Nephron progenitor cell (in vitro differentiated cells): ENCODE measurements at regions not wholly inside any gene's neighbourhood (a gene's known extent, or its start where the extent isn't known, plus 50 kb on each side); places are given as distances from the start of the nearest gene placed in this dataset.

Source experiments
- DNase-seq: peaks from one replicate; pipeline ENCODE4 v3.0.0; 2021
- H3K27ac Mint-ChIP-seq: 2 replicates; pipeline ENCODE4 v1.8.0; 2021; ENCODE audit warnings: mild to moderate bottlenecking, moderate library complexity, mixed read lengths
- H3K27me3 Mint-ChIP-seq: 2 replicates; pipeline ENCODE4 v1.8.0; 2021; ENCODE audit warnings: mild to moderate bottlenecking, low read depth, mixed read lengths; ENCODE audit not compliant: poor library complexity
- H3K36me3 Mint-ChIP-seq: 2 replicates; pipeline ENCODE4 v1.8.0; 2021; ENCODE audit warnings: low read depth, mixed read lengths
- H3K4me1 Mint-ChIP-seq: 2 replicates; pipeline ENCODE4 v1.8.0; 2021; ENCODE audit warnings: mixed read lengths
- H3K4me3 Mint-ChIP-seq: 2 replicates; pipeline ENCODE4 v1.8.0; 2021; ENCODE audit warnings: mild to moderate bottlenecking, moderate library complexity, mixed read lengths
- H3K9me3 Mint-ChIP-seq: 2 replicates; pipeline ENCODE4 v1.8.0; 2021; ENCODE audit warnings: mild to moderate bottlenecking, moderate library complexity, mixed read lengths
- CTCF ChIP-seq: fragments of 200-600 bp; sonication (generic); IDR thresholded peaks from 2 replicates; pipeline ENCODE4 v1.5.0; 2021; ENCODE audit warnings: antibody characterized with exemption

DNA sequence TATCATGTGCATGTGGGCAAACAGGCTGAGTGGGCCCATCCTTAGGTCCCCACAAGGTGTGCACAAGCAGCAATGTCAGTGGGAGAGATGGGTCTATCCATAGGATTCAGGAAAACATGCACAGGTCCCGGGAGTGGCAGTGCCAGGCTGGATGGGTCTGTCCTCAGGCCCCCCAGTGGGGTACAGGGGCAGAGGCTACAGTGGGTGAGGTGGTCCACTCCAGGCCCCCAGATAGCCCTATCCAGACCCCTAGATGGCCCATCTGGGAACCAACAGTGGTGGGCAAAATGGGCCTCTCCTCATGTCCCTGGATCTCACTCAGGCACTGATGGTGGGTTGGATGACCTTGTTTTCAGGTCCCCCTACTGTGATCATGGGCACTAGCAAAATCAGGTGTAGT lies 277.8 kb upstream of the SYT1 start:
- Mint-ChIP-seq H3K27ac (no peak overlapping the region), H3K27me3 (peaks cover 2% of the 10 kb centered on the region), H3K4me1 (no peaks in the 10 kb centered on the region), H3K4me3 (no peak overlapping the region), H3K36me3 (peaks cover 13% of the 10 kb centered on the region), H3K9me3 (peaks cover 29% of the 10 kb centered on the region)
- DNase-seq: no peak
- TF ChIP-seq CTCF: no peak

GRCh38 chr12:78599366-78599765 lies 265.2 kb upstream of the SYT1 start:
- TF ChIP-seq CTCF: no peak
- no peak for DNase-seq
- Mint-ChIP-seq H3K27ac (no peak overlapping the region), H3K36me3 (no peaks in the 10 kb centered on the region), H3K27me3 (peaks cover 2% of the 10 kb centered on the region), H3K9me3 (peaks cover 24% of the 10 kb centered on the region), H3K4me1 (no peaks in the 10 kb centered on the region), H3K4me3 (no peak overlapping the region)

GRCh38 chr12:78600541-78600940 lies 264.0 kb upstream of the SYT1 start:
- H3K36me3 Mint-ChIP-seq: no peaks in the 10 kb centered on the region
- H3K9me3 Mint-ChIP-seq: peaks cover 34% of the 10 kb centered on the region
- no peak overlapping the region for H3K27ac Mint-ChIP-seq
- TF ChIP-seq CTCF: no peak
- DNase-seq: no peak
- H3K4me1 Mint-ChIP-seq: no peaks in the 10 kb centered on the region
- no peak overlapping the region for H3K4me3 Mint-ChIP-seq
- H3K27me3 Mint-ChIP-seq: no peaks in the 10 kb centered on the region

- Mint-ChIP-seq H3K4me1 (no peaks in the 10 kb centered on the region), H3K9me3 (peaks cover 18% of the 10 kb centered on the region), H3K27ac (no peak overlapping the region), H3K36me3 (no peaks in the 10 kb centered on the region), H3K27me3 (no peaks in the 10 kb centered on the region), H3K4me3 (no peak overlapping the region)
- no peak for DNase-seq
- TF ChIP-seq CTCF: no peak
Measured at GRCh38 chr12:78611504-78611903, 253.1 kb upstream of the SYT1 start.

GRCh38 chr12:78612190-78612589 lies 252.4 kb upstream of the SYT1 start:
- peaks cover 18% of the 10 kb centered on the region for H3K9me3 Mint-ChIP-seq
- no peak for DNase-seq
- no peaks in the 10 kb centered on the region for H3K36me3 Mint-ChIP-seq
- H3K4me3 Mint-ChIP-seq: no peak overlapping the region
- no peak overlapping the region for H3K27ac Mint-ChIP-seq
- no peak for TF ChIP-seq CTCF
- no peaks in the 10 kb centered on the region for H3K4me1 Mint-ChIP-seq
- H3K27me3 Mint-ChIP-seq: no peaks in the 10 kb centered on the region

- no peaks in the 10 kb centered on the region for H3K9me3 Mint-ChIP-seq
- no peaks in the 10 kb centered on the region for H3K27me3 Mint-ChIP-seq
- no peak overlapping the region for H3K4me3 Mint-ChIP-seq
- H3K27ac Mint-ChIP-seq: no peak overlapping the region
- no peak for DNase-seq
- peaks cover 12% of the 10 kb centered on the region for H3K4me1 Mint-ChIP-seq
- TF ChIP-seq CTCF: no peak
- no peaks in the 10 kb centered on the region for H3K36me3 Mint-ChIP-seq
Measured at GRCh38 chr12:78617683-78618082, 246.9 kb upstream of the SYT1 start.
